ENCODE measurements at regions not wholly inside any gene's neighbourhood (a gene's known extent, or its start where the extent isn't known, plus 50 kb on each side); places are given as distances from the start of the nearest gene placed in this dataset.

- DNase-seq (ENCODE audit: low spot score): no peak
Observed at GRCh38 chr2:220493871-220494525, 866.6 kb downstream of the SLC4A3 start.

GRCh38 chr2:220496513-220496912, 869.1 kb downstream of the SLC4A3 start:
- no peak for DNase-seq (ENCODE audit: low spot score)

- DNase-seq (ENCODE audit: low spot score): no peak
Observed at GRCh38 chr2:220499225-220499624, 871.8 kb downstream of the SLC4A3 start.

- no peak for DNase-seq (ENCODE audit: low spot score)
Observed at GRCh38 chr2:220502539-220502938, 875.1 kb downstream of the SLC4A3 start.

- no peak for DNase-seq (ENCODE audit: low spot score)
Observed at GRCh38 chr2:220503431-220503830, 876.0 kb downstream of the SLC4A3 start.

GRCh38 chr2:220504938-220505503, 877.6 kb downstream of the SLC4A3 start:
- DNase-seq (ENCODE audit: low spot score): no peak

GRCh38 chr2:220506466-220506865, 879.0 kb downstream of the SLC4A3 start:
- DNase-seq (ENCODE audit: low spot score): no peak

- DNase-seq (ENCODE audit: low spot score): no peak
Observed at GRCh38 chr2:220509096-220509757, 881.8 kb downstream of the SLC4A3 start.

- no peak for DNase-seq (ENCODE audit: low spot score)
Observed at GRCh38 chr2:220509966-220510365, 882.5 kb downstream of the SLC4A3 start.

GRCh38 chr2:220510668-220511067, 883.2 kb downstream of the SLC4A3 start:
- no peak for DNase-seq (ENCODE audit: low spot score)

GRCh38 chr2:220512419-220512818, 885.0 kb downstream of the SLC4A3 start:
- DNase-seq (ENCODE audit: low spot score): no peak

GRCh38 chr2:220513573-220514288, 886.3 kb downstream of the SLC4A3 start:
- DNase-seq (ENCODE audit: low spot score): no peak

GRCh38 chr2:220521551-220521950, 894.1 kb downstream of the SLC4A3 start:
- DNase-seq (ENCODE audit: low spot score): no peak

GRCh38 chr2:220528180-220528675, 900.8 kb downstream of the SLC4A3 start:
- no peak for DNase-seq (ENCODE audit: low spot score)

- DNase-seq (ENCODE audit: low spot score): no peak
Observed at GRCh38 chr2:220531216-220531615, 903.8 kb downstream of the SLC4A3 start.

GRCh38 chr2:220533485-220533884, 906.1 kb downstream of the SLC4A3 start:
- DNase-seq (ENCODE audit: low spot score): no peak

- DNase-seq (ENCODE audit: low spot score): no peak
Observed at GRCh38 chr2:220539481-220539880, 912.1 kb downstream of the SLC4A3 start.

GRCh38 chr2:220544049-220544448, 916.6 kb downstream of the SLC4A3 start:
- no peak for DNase-seq (ENCODE audit: low spot score)

- DNase-seq (ENCODE audit: low spot score): no peak
Observed at GRCh38 chr2:220550995-220551700, 923.7 kb downstream of the SLC4A3 start.

- DNase-seq (ENCODE audit: low spot score): no peak
Observed at GRCh38 chr2:220552790-220553535, 925.5 kb downstream of the SLC4A3 start.

GRCh38 chr2:220555961-220556630, 928.7 kb downstream of the SLC4A3 start:
- DNase-seq (ENCODE audit: low spot score): no peak

Data from putamen (tissue), 1 donor.